ENCODE measurements at regions not wholly inside any gene's neighbourhood (a gene's known extent, or its start where the extent isn't known, plus 50 kb on each side); places are given as distances from the start of the nearest gene placed in this dataset.
"Not testable (repeated sequence)": the region's sequence is repeated elsewhere in the genome, so short reads cannot be mapped to it uniquely, and the experiment has no call there.

GRCh38 chr3:115384381-115384780 lies 237.3 kb upstream of the ZBTB20 start:
- in situ Hi-C loops (cut with HindIII; ENCODE audit: low sequenced_read_pairs): no loop called here

DNA sequence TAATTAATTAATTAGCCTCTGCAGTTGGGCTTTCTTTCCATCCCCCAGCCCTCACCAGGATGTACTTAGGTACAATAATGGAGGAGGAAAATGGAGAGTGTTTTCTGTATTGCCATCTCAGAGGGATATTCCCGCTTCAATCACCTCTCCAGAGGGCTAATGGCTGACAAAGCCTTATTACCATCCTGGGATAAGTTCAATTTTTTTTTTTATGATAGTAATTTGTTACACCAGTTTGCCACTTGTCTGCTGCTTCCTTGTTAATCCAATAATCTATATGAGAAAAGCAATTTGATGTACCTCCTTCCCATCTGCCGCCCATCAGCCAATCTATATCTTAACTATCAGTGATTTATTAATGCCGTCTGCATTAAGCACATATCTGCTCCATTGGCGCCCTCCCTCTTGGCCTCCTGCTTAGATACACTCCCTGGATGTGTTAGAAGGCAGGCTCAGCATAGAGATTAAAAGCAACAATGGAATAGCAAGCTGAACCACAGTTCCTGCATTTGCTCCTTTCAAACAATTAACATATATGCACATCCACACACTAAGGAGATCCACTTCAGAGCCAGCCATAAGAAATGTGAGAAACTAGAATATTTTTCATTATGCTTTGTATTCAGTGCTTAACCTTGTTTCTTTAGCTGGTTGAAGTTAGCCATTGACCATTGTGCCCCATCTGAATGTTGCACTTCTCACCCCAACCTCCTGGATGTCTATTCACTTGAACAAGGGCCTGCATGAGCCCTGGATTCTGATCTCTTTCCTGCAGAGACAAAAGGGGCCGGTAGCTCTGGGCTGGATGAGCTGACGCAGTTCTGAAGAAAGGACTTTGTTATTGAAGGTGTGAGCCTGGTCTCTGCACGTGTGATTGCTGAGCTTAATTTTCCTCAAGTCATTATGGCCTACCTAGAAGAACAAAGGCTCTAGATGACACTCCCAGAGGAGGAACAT lies 237.3 kb upstream of the GAP43 start:
- in situ Hi-C loops (cut with HindIII; ENCODE audit: low sequenced_read_pairs): no loop called here

GRCh38 chr3:115388166-115388565 lies 235.1 kb upstream of the GAP43 start:
- in situ Hi-C loops (cut with HindIII; ENCODE audit: low sequenced_read_pairs): no loop called here

GRCh38 chr3:115388811-115389210 lies 234.5 kb upstream of the GAP43 start:
- in situ Hi-C loops (cut with HindIII; ENCODE audit: low sequenced_read_pairs): no loop called here

DNA sequence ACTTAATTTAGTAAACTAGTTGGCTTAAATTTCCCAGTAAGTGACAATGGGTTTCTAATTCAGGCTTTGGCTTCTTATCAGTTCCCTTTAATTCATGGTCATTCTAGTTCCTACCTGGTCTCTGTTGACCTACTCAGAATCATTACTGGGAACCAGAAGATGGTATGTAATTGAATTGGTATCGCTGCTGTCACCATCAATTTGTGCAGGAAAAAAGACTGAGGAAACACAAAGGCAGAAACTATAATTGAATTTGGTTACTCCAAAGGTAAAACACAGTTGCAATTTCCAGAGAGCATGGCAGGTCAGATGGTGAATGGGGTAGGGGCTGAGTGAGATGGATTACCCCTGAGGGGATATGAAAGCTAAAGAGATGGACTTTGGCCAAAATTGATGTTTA lies 226.5 kb upstream of the GAP43 start:
- in situ Hi-C loops (cut with HindIII; ENCODE audit: low sequenced_read_pairs): no loop called here

- in situ Hi-C loops (cut with HindIII; ENCODE audit: low sequenced_read_pairs): no loop called here
These were observed 225.9 kb upstream of the GAP43 start for GRCh38 chr3:115397433-115397832.

- in situ Hi-C loops (cut with HindIII; ENCODE audit: low sequenced_read_pairs): no loop called here
These were observed 224.8 kb upstream of the GAP43 start for GRCh38 chr3:115398506-115398905.

DNA sequence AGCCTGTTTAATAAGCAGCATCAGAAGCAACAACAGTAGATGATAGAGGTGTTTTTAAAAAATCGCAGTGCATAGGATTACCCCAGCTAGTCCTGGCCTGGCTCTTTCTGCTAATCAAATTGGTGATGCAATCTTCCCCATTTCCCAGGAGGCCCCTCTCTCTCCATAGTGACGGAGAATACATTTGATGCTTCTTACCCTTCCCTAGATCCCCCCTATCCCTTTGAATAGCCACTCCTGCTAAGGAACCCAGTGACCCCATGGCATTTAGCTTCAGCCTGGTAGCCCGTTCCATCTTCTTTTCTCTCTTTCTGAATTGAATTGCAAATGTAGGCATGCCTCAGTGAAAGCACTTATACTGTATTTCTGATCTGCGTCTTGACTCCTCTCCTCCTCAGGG lies 223.6 kb upstream of the GAP43 start:
- in situ Hi-C loops (cut with HindIII; ENCODE audit: low sequenced_read_pairs): no loop called here

GRCh38 chr3:115401298-115401697 lies 222.0 kb upstream of the GAP43 start:
- in situ Hi-C loops (cut with HindIII; ENCODE audit: low sequenced_read_pairs): no loop called here

- in situ Hi-C loops (cut with HindIII; ENCODE audit: low sequenced_read_pairs): no loop called here
These were observed 221.3 kb upstream of the GAP43 start for GRCh38 chr3:115401851-115402501.

DNA sequence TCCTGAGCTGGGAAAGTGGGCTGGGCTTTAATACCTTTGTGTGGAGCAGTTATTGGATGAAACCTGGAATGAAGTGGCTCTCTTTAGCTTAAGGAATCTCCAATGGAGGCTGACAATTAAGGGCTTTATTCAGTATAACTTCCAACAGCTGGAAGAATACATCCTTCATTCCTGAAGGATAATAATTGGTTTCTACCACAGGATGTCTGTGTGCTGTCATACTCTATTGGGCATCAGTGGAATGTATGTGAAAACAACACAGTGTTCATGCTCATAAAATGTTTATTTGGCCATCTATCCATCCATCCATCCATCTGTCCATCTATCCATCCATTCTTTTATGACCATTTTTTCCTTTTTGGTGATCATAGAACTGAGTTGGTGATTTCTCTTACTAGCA lies 220.7 kb upstream of the GAP43 start:
- in situ Hi-C loops (cut with HindIII; ENCODE audit: low sequenced_read_pairs): no loop called here

DNA sequence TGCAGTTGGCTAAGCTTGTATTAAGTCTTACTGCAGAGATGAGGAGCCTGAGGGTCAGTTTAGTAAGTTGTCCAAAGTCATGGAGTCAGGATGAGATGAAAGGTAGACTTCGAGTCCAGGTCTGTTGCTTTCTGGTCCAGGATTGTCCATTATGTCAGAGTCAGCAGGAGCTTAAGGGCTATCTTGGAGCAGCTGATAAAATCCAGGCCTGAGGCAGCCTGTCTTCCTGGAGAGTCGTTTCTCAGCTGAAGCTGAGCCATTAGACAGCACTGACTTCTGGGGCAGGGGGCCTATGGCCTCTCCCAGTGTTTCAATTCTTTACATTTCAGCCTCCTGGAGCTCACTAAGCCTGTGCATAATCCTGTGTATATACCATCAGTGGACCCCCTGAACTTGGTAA lies 219.5 kb upstream of the GAP43 start:
- in situ Hi-C loops (cut with HindIII; ENCODE audit: low sequenced_read_pairs): no loop called here

GRCh38 chr3:115409596-115409995 lies 213.7 kb upstream of the GAP43 start:
- in situ Hi-C loops (cut with HindIII; ENCODE audit: low sequenced_read_pairs): no loop called here

- in situ Hi-C loops (cut with HindIII; ENCODE audit: low sequenced_read_pairs): not testable (repeated sequence)
These were observed 208.7 kb upstream of the GAP43 start for GRCh38 chr3:115414610-115415009.

- in situ Hi-C loops (cut with HindIII; ENCODE audit: low sequenced_read_pairs): no loop called here
These were observed 207.9 kb upstream of the GAP43 start for GRCh38 chr3:115415246-115415996.

DNA sequence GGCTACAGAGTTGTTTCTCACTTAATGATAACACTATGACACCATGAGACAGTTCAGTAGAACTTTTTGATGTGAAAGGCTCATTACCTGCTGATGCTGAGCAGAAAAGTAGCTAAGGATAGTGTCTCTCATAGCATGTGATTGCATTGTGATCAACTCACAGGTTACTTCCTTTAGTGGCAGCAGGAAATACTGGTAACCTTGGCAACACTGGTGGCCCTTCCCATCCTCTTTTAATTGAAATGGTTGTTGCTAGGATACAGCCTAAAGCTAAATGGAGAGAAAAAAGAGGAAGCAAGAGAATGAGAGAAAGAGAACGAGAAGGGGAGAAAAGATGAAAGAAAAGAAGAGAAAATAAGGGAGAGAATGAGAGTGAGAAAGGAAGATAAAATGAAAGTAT lies 204.7 kb upstream of the GAP43 start:
- in situ Hi-C loops (cut with HindIII; ENCODE audit: low sequenced_read_pairs): no loop called here

GRCh38 chr3:115420086-115420485 lies 203.2 kb upstream of the GAP43 start:
- in situ Hi-C loops (cut with HindIII; ENCODE audit: low sequenced_read_pairs): no loop called here

DNA sequence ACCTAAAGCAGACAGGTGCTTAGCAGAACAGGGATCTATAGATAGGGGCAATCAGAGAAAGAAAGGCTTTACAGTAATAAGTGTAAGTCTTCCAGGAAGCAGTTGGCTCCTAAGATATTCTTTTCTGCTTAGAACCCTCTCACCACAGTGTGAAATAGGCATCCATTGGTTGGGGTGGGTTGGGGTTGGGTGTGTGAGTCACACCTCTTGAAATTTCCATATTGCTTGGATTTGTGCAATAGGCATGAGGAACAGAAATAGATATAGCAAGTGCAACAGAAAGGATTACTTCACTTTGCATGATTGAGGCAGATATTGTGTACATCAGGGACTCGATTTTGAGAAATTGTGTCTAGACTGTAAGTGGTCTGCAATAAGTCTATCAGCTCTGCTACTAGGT lies 200.1 kb upstream of the GAP43 start:
- in situ Hi-C loops (cut with HindIII; ENCODE audit: low sequenced_read_pairs): no loop called here

- in situ Hi-C loops (cut with HindIII; ENCODE audit: low sequenced_read_pairs): no loop called here
These were observed 194.5 kb upstream of the GAP43 start for GRCh38 chr3:115428841-115429240.

- in situ Hi-C loops (cut with HindIII; ENCODE audit: low sequenced_read_pairs): no loop called here
These were observed 186.5 kb upstream of the GAP43 start for GRCh38 chr3:115436767-115437301.

GRCh38 chr3:115438799-115439198 lies 184.5 kb upstream of the GAP43 start:
- in situ Hi-C loops (cut with HindIII; ENCODE audit: low sequenced_read_pairs): no loop called here

Measured in endothelial cell of hepatic sinusoid (primary cell).